DOHH2 (cell line): ENCODE measurements at regions not wholly inside any gene's neighbourhood (a gene's known extent, or its start where the extent isn't known, plus 50 kb on each side); places are given as distances from the start of the nearest gene placed in this dataset.

Experiments
- H3F3A ChIP-seq: fragments of 200-600 bp; sonication (generic), shearing (Covaris generic); 2 replicates; pipeline ENCODE4 v1.6.0; 2016; ENCODE audit warnings: antibody characterized with exemption, mild to moderate bottlenecking; ENCODE audit not compliant: control insufficient read depth, insufficient read depth
- H3K27ac ChIP-seq: fragments of 200-600 bp; sonication (generic); 2 replicates; pipeline ENCODE4 v1.5.1; 2014; ENCODE audit warnings: low read depth, mild to moderate bottlenecking, low read length, moderate library complexity
- H3K27me3 ChIP-seq: fragments of 200-600 bp; sonication (generic); 2 replicates; pipeline ENCODE4 v1.6.1; 2014; ENCODE audit warnings: mild to moderate bottlenecking, low read length, mixed read lengths; ENCODE audit not compliant: control insufficient read depth
- H3K36me3 ChIP-seq: fragments of 200-600 bp; sonication (generic); 2 replicates; pipeline ENCODE4 v1.6.1; 2014; ENCODE audit warnings: mild to moderate bottlenecking, low read length, moderate library complexity, mixed read lengths; ENCODE audit not compliant: control insufficient read depth
- H3K4me1 ChIP-seq: fragments of 200-600 bp; sonication (generic); 2 replicates; pipeline ENCODE4 v1.6.1; 2014; ENCODE audit warnings: mild to moderate bottlenecking, low read length, mixed read lengths; ENCODE audit not compliant: control insufficient read depth
- H3K4me2 ChIP-seq: fragments of 200-600 bp; sonication (generic); 2 replicates; pipeline ENCODE4 v1.6.0; 2014; ENCODE audit warnings: mild to moderate bottlenecking, low read length, moderate library complexity
- H3K4me3 ChIP-seq: fragments of 200-600 bp; sonication (generic); 2 replicates; pipeline ENCODE4 v1.5.1; 2014; ENCODE audit warnings: mild to moderate bottlenecking, low read length, mixed read lengths
- H3K79me2 ChIP-seq: fragments of 200-600 bp; sonication (generic); 2 replicates; pipeline ENCODE4 v1.6.1; 2014; ENCODE audit warnings: mild to moderate bottlenecking, low read length, mixed read lengths; ENCODE audit not compliant: control insufficient read depth
- H3K9me2 ChIP-seq: fragments of 200-600 bp; sonication (generic); replicated peaks from 2 replicates; pipeline ENCODE4 v1.6.1; 2014; ENCODE audit warnings: mild to moderate bottlenecking, low read length, mixed read lengths; ENCODE audit not compliant: control insufficient read depth
- H3K9me3 ChIP-seq: fragments of 200-600 bp; sonication (generic); 2 replicates; pipeline ENCODE4 v1.6.1; 2014; ENCODE audit warnings: antibody characterized with exemption, low read length, mixed read lengths; ENCODE audit not compliant: control insufficient read depth, insufficient read depth
- H4K20me1 ChIP-seq: fragments of 200-600 bp; sonication (generic); 2 replicates; pipeline ENCODE4 v1.6.0; 2014; ENCODE audit warnings: low read depth, mild to moderate bottlenecking, antibody characterized with exemption, low read length, moderate library complexity; ENCODE audit not compliant: control insufficient read depth, insufficient read depth
- CTCF ChIP-seq: fragments of 200-600 bp; sonication (generic); IDR thresholded peaks from one replicate; pipeline ENCODE4 v1.5.1; 2014; ENCODE audit warnings: antibody characterized with exemption, mild to moderate bottlenecking, low read depth, low read length; ENCODE audit not compliant: poor library complexity, severe bottlenecking
- EZH2phosphoT487 ChIP-seq: fragments of 200-600 bp; sonication (generic); IDR thresholded peaks from 2 replicates; pipeline ENCODE4 v1.6.1; 2017; ENCODE audit warnings: borderline replicate concordance, mild to moderate bottlenecking, antibody characterized with exemption, low read length, moderate library complexity, mixed read lengths

DNA sequence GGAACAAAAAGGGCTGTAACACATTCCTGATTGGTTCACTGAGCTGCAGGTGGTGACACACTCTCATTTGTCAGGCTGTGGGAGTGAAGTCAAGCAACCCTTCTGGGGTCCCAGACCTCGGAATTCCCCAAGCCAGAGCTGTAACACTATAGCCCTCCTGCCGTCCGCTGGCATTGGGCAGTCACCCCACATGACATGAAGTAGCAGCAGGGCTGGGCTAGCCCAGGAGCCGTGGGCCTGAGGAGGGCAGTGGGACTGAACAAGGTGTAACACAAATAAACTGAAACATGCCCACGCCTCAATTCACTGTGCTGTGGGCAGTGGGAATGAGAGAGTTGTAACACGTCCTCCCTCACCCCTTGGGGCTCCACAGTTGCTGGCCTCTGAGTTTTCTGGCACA is 689.1 kb upstream of the EYS start:
- Histone ChIP-seq H3K4me1 (no peaks in the 10 kb centered on the region), H3K4me2 (no peak overlapping the region), H3K9me2 (no peaks in the 10 kb centered on the region), H3K79me2 (no peaks in the 10 kb centered on the region), H3K4me3 (no peak overlapping the region), H4K20me1 (no peaks in the 10 kb centered on the region), H3K9me3 (peaks cover 5% of the 10 kb centered on the region; the same call in 1 of the 2 replicates), H3K27me3 (no peaks in the 10 kb centered on the region), H3K27ac (no peak overlapping the region), H3K36me3 (no peaks in the 10 kb centered on the region), H3F3A (no peaks in the 10 kb centered on the region)
- TF ChIP-seq EZH2phosphoT487: no peak
- no peak for TF ChIP-seq CTCF

- Histone ChIP-seq H3K4me1 (no peaks in the 10 kb centered on the region), H3K4me2 (no peak overlapping the region), H3K27ac (no peak overlapping the region), H3K9me2 (no peaks in the 10 kb centered on the region), H3K79me2 (no peaks in the 10 kb centered on the region), H3F3A (no peaks in the 10 kb centered on the region), H3K27me3 (no peaks in the 10 kb centered on the region), H4K20me1 (no peaks in the 10 kb centered on the region), H3K36me3 (no peaks in the 10 kb centered on the region), H3K4me3 (no peak overlapping the region), H3K9me3 (no peaks in the 10 kb centered on the region)
- TF ChIP-seq CTCF (no peak), EZH2phosphoT487 (no peak)
Observed at GRCh38 chr6:66390393-66390792, 683.4 kb upstream of the EYS start.

- no peaks in the 10 kb centered on the region for H3K9me3 ChIP-seq
- no peaks in the 10 kb centered on the region for H3K4me1 ChIP-seq
- H3K79me2 ChIP-seq: no peaks in the 10 kb centered on the region
- no peaks in the 10 kb centered on the region for H3K9me2 ChIP-seq
- H3K4me3 ChIP-seq: no peak overlapping the region
- TF ChIP-seq EZH2phosphoT487 (no peak), CTCF (no peak)
- no peaks in the 10 kb centered on the region for H4K20me1 ChIP-seq
- H3K4me2 ChIP-seq: no peak overlapping the region
- no peaks in the 10 kb centered on the region for H3F3A ChIP-seq
- H3K27ac ChIP-seq: no peak overlapping the region
- no peaks in the 10 kb centered on the region for H3K27me3 ChIP-seq
- no peaks in the 10 kb centered on the region for H3K36me3 ChIP-seq
Observed at GRCh38 chr6:66376001-66376400, 669.0 kb upstream of the EYS start.

GRCh38 chr6:66369407-66369806 is 662.4 kb upstream of the EYS start:
- Histone ChIP-seq H3K4me3 (no peak overlapping the region), H4K20me1 (no peaks in the 10 kb centered on the region), H3K27ac (no peak overlapping the region), H3K79me2 (no peaks in the 10 kb centered on the region), H3K4me2 (no peak overlapping the region), H3K9me3 (no peaks in the 10 kb centered on the region), H3K9me2 (no peaks in the 10 kb centered on the region), H3K4me1 (no peaks in the 10 kb centered on the region), H3F3A (no peaks in the 10 kb centered on the region), H3K27me3 (no peaks in the 10 kb centered on the region), H3K36me3 (no peaks in the 10 kb centered on the region)
- TF ChIP-seq CTCF (no peak), EZH2phosphoT487 (no peak)
